ENCODE measurements at regions not wholly inside any gene's neighbourhood (a gene's known extent, or its start where the extent isn't known, plus 50 kb on each side); places are given as distances from the start of the nearest gene placed in this dataset.

DNA sequence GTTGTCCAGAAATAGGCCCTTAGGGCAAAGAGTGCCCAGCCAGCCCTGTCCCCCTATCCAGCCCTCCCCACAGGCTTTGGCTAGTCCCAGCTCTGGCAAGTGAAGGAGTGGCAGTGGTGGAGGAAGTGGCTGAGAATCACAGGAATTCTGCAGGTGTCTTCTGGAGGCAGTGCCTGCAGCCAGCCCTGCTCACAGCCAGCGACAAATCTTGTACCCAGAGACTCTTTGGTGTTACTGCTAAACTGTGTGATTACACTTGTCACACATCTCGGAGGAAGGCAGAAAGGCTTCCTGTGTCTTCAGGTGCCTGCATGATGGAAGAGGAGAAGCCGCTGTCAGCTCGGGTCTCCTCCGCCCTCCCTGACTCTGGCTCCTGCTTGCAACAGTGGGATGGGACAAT is 71.6 kb upstream of the GRIK3 start:
- FAIRE-seq (no peak), DNase-seq (ENCODE audit: low read depth, low spot score) (no peak)
- dilution Hi-C loops (cut with MboI; ENCODE audit: extremely low pct_ligation_motif_present, low sequenced_read_pairs): no loop called here
- no peaks in the 10 kb centered on the region for H3K36me3 ChIP-seq (ENCODE audit: control insufficient read depth in 2 of 2, extremely low read depth in 1 of 2, insufficient read depth in 2 of 2, low read length in 2 of 2)
- no peak overlapping the region for H3K4me3 ChIP-seq (replicated peaks in 1 of 3; ENCODE audit: insufficient read depth in 1 of 3, low read depth in 1 of 3, low read length in 3 of 3)
- no TSS peak for BruUV-seq (replicated peaks)
- ChIA-PET CTCF (no interaction called here), POLR2A (no interaction called here)
- H3K79me2 ChIP-seq (ENCODE audit: control insufficient read depth, insufficient read depth, low read length): no peaks in the 10 kb centered on the region
- TF ChIP-seq POLR2AphosphoS5 (IDR thresholded peaks at IDR 0.05; ENCODE audit: insufficient read depth, low read depth, low read length) (no peak), FOS (IDR thresholded peaks at IDR 0.05; ENCODE audit: borderline replicate concordance, insufficient read depth, low read length) (no peak), EZH2 (IDR thresholded peaks at IDR 0.05; ENCODE audit: borderline replicate concordance, low read depth, low read length, severe bottlenecking) (no peak), MYC (IDR thresholded peaks at IDR 0.05; ENCODE audit: low read depth, low read length) (no peak), POLR2A (IDR thresholded peaks at IDR 0.05; ENCODE audit: low read depth, low read length) (no peak), MAX (IDR thresholded peaks at IDR 0.05; ENCODE audit: insufficient read depth, insufficient read length) (no peak), JUN (IDR thresholded peaks at IDR 0.05; ENCODE audit: borderline replicate concordance, insufficient read depth, insufficient read length, low read depth) (no peak), GATA2 (IDR thresholded peaks at IDR 0.05; ENCODE audit: insufficient read depth, insufficient read length, low read depth, low read length) (no peak)
- TF ChIP-seq, protein P1, sequence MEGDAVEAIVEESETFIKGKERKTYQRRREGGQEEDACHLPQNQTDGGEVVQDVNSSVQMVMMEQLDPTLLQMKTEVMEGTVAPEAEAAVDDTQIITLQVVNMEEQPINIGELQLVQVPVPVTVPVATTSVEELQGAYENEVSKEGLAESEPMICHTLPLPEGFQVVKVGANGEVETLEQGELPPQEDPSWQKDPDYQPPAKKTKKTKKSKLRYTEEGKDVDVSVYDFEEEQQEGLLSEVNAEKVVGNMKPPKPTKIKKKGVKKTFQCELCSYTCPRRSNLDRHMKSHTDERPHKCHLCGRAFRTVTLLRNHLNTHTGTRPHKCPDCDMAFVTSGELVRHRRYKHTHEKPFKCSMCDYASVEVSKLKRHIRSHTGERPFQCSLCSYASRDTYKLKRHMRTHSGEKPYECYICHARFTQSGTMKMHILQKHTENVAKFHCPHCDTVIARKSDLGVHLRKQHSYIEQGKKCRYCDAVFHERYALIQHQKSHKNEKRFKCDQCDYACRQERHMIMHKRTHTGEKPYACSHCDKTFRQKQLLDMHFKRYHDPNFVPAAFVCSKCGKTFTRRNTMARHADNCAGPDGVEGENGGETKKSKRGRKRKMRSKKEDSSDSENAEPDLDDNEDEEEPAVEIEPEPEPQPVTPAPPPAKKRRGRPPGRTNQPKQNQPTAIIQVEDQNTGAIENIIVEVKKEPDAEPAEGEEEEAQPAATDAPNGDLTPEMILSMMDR (IDR thresholded peaks at IDR 0.05; ENCODE audit: extremely low read depth in 1 of 2, insufficient read depth in 1 of 2, low read depth in 1 of 2, low read length in 2 of 2): no peak
- no peaks in the 10 kb centered on the region for H3K9me1 ChIP-seq (replicated peaks; ENCODE audit: control insufficient read depth, extremely low read depth, insufficient read depth, low read length)
- H3K9ac ChIP-seq (replicated peaks; ENCODE audit: extremely low read depth, insufficient read depth, low read length): no peak overlapping the region
- H3K27me3 ChIP-seq (ENCODE audit: control insufficient read depth in 2 of 2, insufficient read depth in 2 of 2, low read length in 2 of 2): no peaks in the 10 kb centered on the region
- no peaks in the 10 kb centered on the region for H4K20me1 ChIP-seq (replicated peaks; ENCODE audit: control insufficient read depth, extremely low read depth, insufficient read depth, low read length)
- H3K4me2 ChIP-seq (ENCODE audit: insufficient read depth, low read length): no peak overlapping the region
- H2AFZ ChIP-seq (ENCODE audit: low read depth, low read length): no peak overlapping the region
- intact Hi-C loops (cut with micrococcal nuclease): no loop called here
- no peaks in the 10 kb centered on the region for H3K4me1 ChIP-seq (ENCODE audit: control insufficient read depth, extremely low read depth, insufficient read depth, low read length)
- H3K9me3 ChIP-seq (replicated peaks; ENCODE audit: control insufficient read depth, insufficient read depth, low read length): no peaks in the 10 kb centered on the region
- H3K27ac ChIP-seq (ENCODE audit: insufficient read depth, low read depth, low read length): no peak overlapping the region

Measured in endothelial cell of umbilical vein (primary cell).